Testis (tissue), 2 donors: ENCODE measurements at regions not wholly inside any gene's neighbourhood (a gene's known extent, or its start where the extent isn't known, plus 50 kb on each side); places are given as distances from the start of the nearest gene placed in this dataset.

ENCODE experiments used
- CTCF ChIP-seq, 3 experiments: fragments of 450-650 bp in 2 of 3; fragments of 200-600 bp in 1 of 3; sonication (generic) in 1 of 3; IDR thresholded peaks; one replicate each; pipeline ENCODE4 v1.5.1; 2016 to 2019; ENCODE audit warnings: antibody characterized with exemption in 3 of 3, mild to moderate bottlenecking in 2 of 3, moderate library complexity in 1 of 3
- POLR2A ChIP-seq: fragments of 450-650 bp; IDR thresholded peaks from one replicate; pipeline ENCODE4 v1.6.1; 2017; ENCODE audit warnings: antibody characterized with exemption, mild to moderate bottlenecking, moderate library complexity

- TF ChIP-seq POLR2A (no peak), CTCF (IDR thresholded peaks at IDR 0.05) (no peak)
Observed at GRCh38 chr1:198845851-198846250, 207.0 kb downstream of the PTPRC start.
